Vagina (tissue), 2 donors: ENCODE measurements at regions not wholly inside any gene's neighbourhood (a gene's known extent, or its start where the extent isn't known, plus 50 kb on each side); places are given as distances from the start of the nearest gene placed in this dataset.

ENCODE experiments used
- DNase-seq, 2 donors: peaks; one replicate each; pipeline ENCODE4 v3.0.0-alpha.2; 2017; ENCODE audit errors: extremely low spot score in 2 of 2
- H3K27ac ChIP-seq: fragments of 200-600 bp; sonication (generic); one replicate; pipeline ENCODE4 v1.5.1; 2019
- H3K27me3 ChIP-seq: fragments of 200-600 bp; sonication (generic); one replicate; pipeline ENCODE4 v1.5.1; 2019
- H3K36me3 ChIP-seq, 2 donors: fragments of 200-600 bp; sonication (generic); one replicate each; pipeline ENCODE4 v1.5.1; 2017 to 2019
- H3K4me1 ChIP-seq: fragments of 200-600 bp; sonication (generic); one replicate; pipeline ENCODE4 v1.5.1; 2019
- H3K4me3 ChIP-seq, 2 donors: fragments of 200-600 bp; sonication (generic); 1 replicate in 1 of 2; 2 replicates in 1 of 2; pipeline ENCODE4 v1.5.1; 2016 to 2019
- H3K9me3 ChIP-seq: fragments of 200-600 bp; sonication (generic); one replicate; pipeline ENCODE4 v1.5.1; 2019
- POLR2A ChIP-seq, 2 donors: fragments of 450-650 bp; IDR thresholded peaks; one replicate each; pipeline ENCODE4 v1.6.1; 2017; ENCODE audit warnings: antibody characterized with exemption in 2 of 2, mild to moderate bottlenecking in 2 of 2, moderate library complexity in 2 of 2
- POLR2AphosphoS5 ChIP-seq, 2 donors: sonication (generic); formaldehyde crosslinking; IDR thresholded peaks; one replicate each; pipeline ENCODE4 v1.9.0; 2017; ENCODE audit warnings: antibody characterized with exemption in 2 of 2, mild to moderate bottlenecking in 2 of 2, low read depth in 1 of 2; ENCODE audit not compliant: insufficient read depth in 1 of 2
- intact Hi-C: fragments of 100-400 bp; cut with DNase I; formaldehyde crosslinking; loops from one replicate; pipeline ENCODE4 v1.15.1; 2023
- TF ChIP-seq, protein P1 (sequence below), 3 experiments: fragments of 450-650 bp in 2 of 3; fragments of 200-600 bp in 1 of 3; sonication (generic) in 1 of 3; IDR thresholded peaks; one replicate each; pipeline ENCODE4 v1.5.1; 2017 to 2019; ENCODE audit warnings: antibody characterized with exemption in 3 of 3, mild to moderate bottlenecking in 2 of 3, moderate library complexity in 2 of 3

GRCh38 chr11:111019451-111019850 lies 226.1 kb upstream of the POU2AF2 start:
- H3K36me3 ChIP-seq: no peaks in the 10 kb centered on the region
- H3K27ac ChIP-seq: peak overlapping the region; percentile 63
- intact Hi-C loops: no loop called here
- no peak for TF ChIP-seq POLR2AphosphoS5 (IDR thresholded peaks at IDR 0.05; ENCODE audit: insufficient read depth in 1 of 2, low read depth in 1 of 2)
- TF ChIP-seq, protein P1, sequence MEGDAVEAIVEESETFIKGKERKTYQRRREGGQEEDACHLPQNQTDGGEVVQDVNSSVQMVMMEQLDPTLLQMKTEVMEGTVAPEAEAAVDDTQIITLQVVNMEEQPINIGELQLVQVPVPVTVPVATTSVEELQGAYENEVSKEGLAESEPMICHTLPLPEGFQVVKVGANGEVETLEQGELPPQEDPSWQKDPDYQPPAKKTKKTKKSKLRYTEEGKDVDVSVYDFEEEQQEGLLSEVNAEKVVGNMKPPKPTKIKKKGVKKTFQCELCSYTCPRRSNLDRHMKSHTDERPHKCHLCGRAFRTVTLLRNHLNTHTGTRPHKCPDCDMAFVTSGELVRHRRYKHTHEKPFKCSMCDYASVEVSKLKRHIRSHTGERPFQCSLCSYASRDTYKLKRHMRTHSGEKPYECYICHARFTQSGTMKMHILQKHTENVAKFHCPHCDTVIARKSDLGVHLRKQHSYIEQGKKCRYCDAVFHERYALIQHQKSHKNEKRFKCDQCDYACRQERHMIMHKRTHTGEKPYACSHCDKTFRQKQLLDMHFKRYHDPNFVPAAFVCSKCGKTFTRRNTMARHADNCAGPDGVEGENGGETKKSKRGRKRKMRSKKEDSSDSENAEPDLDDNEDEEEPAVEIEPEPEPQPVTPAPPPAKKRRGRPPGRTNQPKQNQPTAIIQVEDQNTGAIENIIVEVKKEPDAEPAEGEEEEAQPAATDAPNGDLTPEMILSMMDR (IDR thresholded peaks at IDR 0.05): no peak
- no peak for TF ChIP-seq POLR2A (IDR thresholded peaks at IDR 0.05)
- no peaks in the 10 kb centered on the region for H3K9me3 ChIP-seq
- no peak for DNase-seq
- H3K4me1 ChIP-seq: no peaks in the 10 kb centered on the region
- no peak overlapping the region for H3K4me3 ChIP-seq
- no peaks in the 10 kb centered on the region for H3K27me3 ChIP-seq

DNA sequence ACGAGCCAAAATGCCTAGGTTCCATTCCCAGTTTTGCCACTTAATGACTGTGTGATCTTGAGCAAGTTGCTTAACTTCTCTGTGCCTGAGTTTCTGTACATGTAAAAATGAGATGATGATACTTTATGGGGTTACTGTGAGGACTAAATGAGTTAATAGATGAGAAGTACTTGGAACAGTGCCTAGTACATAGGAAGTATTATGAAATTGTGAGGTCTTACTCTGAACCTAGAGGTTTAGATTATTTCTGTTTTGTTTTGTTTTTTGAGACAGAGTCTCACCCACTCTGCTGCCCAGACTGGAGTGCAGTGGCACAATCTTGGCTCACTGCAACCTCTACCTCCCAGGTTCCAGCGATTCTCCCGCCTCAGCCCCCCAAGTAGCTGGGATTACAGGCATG lies 227.0 kb upstream of the POU2AF2 start:
- intact Hi-C loops: no loop called here

GRCh38 chr11:111012491-111012890 lies 233.0 kb upstream of the POU2AF2 start:
- no peak for DNase-seq
- H3K36me3 ChIP-seq: no peaks in the 10 kb centered on the region
- no peaks in the 10 kb centered on the region for H3K9me3 ChIP-seq
- H3K27ac ChIP-seq: no peak overlapping the region
- no peaks in the 10 kb centered on the region for H3K27me3 ChIP-seq
- no peaks in the 10 kb centered on the region for H3K4me1 ChIP-seq
- TF ChIP-seq POLR2AphosphoS5 (IDR thresholded peaks at IDR 0.05; ENCODE audit: insufficient read depth in 1 of 2, low read depth in 1 of 2): no peak
- TF ChIP-seq, protein P1 (IDR thresholded peaks at IDR 0.05): no peak
- TF ChIP-seq POLR2A (IDR thresholded peaks at IDR 0.05): no peak
- no peak overlapping the region for H3K4me3 ChIP-seq
- intact Hi-C loops: no loop called here

More for the DNA sequence above, 227.0 kb upstream of the POU2AF2 start:
- H3K9me3 ChIP-seq: no peaks in the 10 kb centered on the region
- no peaks in the 10 kb centered on the region for H3K36me3 ChIP-seq
- no peaks in the 10 kb centered on the region for H3K4me1 ChIP-seq
- TF ChIP-seq POLR2AphosphoS5 (IDR thresholded peaks at IDR 0.05; ENCODE audit: insufficient read depth in 1 of 2, low read depth in 1 of 2) (no peak), POLR2A (IDR thresholded peaks at IDR 0.05) (no peak)
- TF ChIP-seq, protein P1 (IDR thresholded peaks at IDR 0.05): no peak
- H3K27me3 ChIP-seq: no peaks in the 10 kb centered on the region
- no peak overlapping the region for H3K27ac ChIP-seq
- no peak overlapping the region for H3K4me3 ChIP-seq
- DNase-seq: no peak

GRCh38 chr11:111011275-111011594 lies 234.3 kb upstream of the POU2AF2 start:
- DNase-seq: no peak
- Histone ChIP-seq H3K27ac (no peak overlapping the region), H3K9me3 (no peaks in the 10 kb centered on the region), H3K27me3 (no peaks in the 10 kb centered on the region), H3K36me3 (no peaks in the 10 kb centered on the region), H3K4me1 (no peaks in the 10 kb centered on the region), H3K4me3 (no peak overlapping the region)
- TF ChIP-seq POLR2AphosphoS5 (IDR thresholded peaks at IDR 0.05; ENCODE audit: insufficient read depth in 1 of 2, low read depth in 1 of 2): no peak
- TF ChIP-seq POLR2A (IDR thresholded peaks at IDR 0.05): no peak
- TF ChIP-seq, protein P1 (IDR thresholded peaks at IDR 0.05): no peak
- intact Hi-C loops: no loop called here

- no peaks in the 10 kb centered on the region for H3K36me3 ChIP-seq
- H3K27ac ChIP-seq: no peak overlapping the region
- no peaks in the 10 kb centered on the region for H3K4me1 ChIP-seq
- H3K9me3 ChIP-seq: no peaks in the 10 kb centered on the region
- intact Hi-C loops: no loop called here
- no peaks in the 10 kb centered on the region for H3K27me3 ChIP-seq
- no peak for DNase-seq
- TF ChIP-seq POLR2A (IDR thresholded peaks at IDR 0.05) (no peak), POLR2AphosphoS5 (IDR thresholded peaks at IDR 0.05; ENCODE audit: insufficient read depth in 1 of 2, low read depth in 1 of 2) (no peak)
- TF ChIP-seq, protein P1 (IDR thresholded peaks at IDR 0.05): no peak
- H3K4me3 ChIP-seq: no peak overlapping the region
These were observed 234.9 kb upstream of the POU2AF2 start for GRCh38 chr11:111010391-111011274.
